ENCODE measurements at regions not wholly inside any gene's neighbourhood (a gene's known extent, or its start where the extent isn't known, plus 50 kb on each side); places are given as distances from the start of the nearest gene placed in this dataset.

DNA sequence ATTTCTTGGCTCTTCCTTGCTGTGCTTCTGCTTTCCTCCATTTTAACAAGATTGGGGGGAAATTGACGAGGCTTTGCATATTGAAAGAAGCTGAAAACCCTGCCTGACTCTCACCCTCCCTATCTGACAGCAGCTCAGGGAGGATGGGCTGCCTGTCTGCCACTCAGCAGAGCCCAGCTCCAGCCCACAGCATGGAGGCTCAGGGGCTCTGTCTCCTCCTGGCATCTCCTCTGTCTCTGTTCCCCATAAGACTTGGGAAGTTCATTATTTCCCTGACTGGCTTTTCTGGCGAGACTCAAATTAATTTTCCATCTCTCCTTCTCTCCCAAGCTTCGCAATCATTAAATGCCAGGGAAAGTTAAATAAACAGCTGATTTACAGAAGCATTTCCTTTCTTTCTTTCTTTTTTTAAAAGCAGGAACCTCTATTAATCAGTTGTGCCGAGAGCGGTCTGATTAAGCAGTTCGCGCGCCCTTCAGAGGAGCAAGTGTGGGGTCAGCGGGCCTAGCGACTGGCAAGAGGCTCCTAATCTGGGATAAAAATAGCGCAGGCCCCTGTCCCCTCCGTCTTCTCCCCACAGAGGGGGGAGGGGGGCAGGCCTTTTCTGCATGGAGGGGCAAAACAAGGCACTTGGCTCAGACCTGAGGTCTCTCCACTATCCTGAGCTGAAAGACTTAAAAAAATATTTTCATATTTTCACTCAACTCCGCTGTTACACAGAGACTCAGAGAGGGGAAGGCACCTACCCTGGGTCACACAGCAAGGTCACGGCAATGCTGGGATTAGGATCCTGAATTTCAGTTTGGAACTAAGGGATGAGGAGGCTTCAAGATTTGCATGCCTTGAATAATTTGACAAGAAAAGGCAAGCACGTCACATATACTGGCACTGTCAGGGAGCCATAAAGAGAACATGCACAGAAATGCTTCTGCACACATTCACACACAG is 170.4 kb downstream of the ACTL8 start:
- Mint-ChIP-seq H3K36me3 (ENCODE audit: low read depth) (no peaks in the 10 kb centered on the region), H3K27ac (no peak overlapping the region), H3K4me3 (no peak overlapping the region), H3K27me3 (peaks cover 64% of the 10 kb centered on the region), H3K9me3 (no peaks in the 10 kb centered on the region), H3K4me1 (ENCODE audit: low read depth) (no peaks in the 10 kb centered on the region)
- no peaks in the 10 kb centered on the region for H3K9me3 ChIP-seq (ENCODE audit: control insufficient read depth in 1 of 2, insufficient read depth in 1 of 2, low read length in 2 of 2)
- no peak overlapping the region for H3K4me3 ChIP-seq (ENCODE audit: low read length)
- no peaks in the 10 kb centered on the region for H3K4me1 ChIP-seq (ENCODE audit: insufficient read depth, low read length)
- ChIA-PET CTCF (no interaction called here), POLR2A (no interaction called here)
- intact Hi-C loops (cut with DNase I, micrococcal nuclease), result no loop called here
- H3K27me3 ChIP-seq (ENCODE audit: control insufficient read depth in 1 of 2, insufficient read depth in 2 of 2, low read length in 2 of 2), result peaks cover 6 to 12% of the 10 kb centered on the region in 2 experiments
- DNase-seq (no peak), ATAC-seq (ENCODE audit: poor library complexity) (no peak)
- H3K36me3 ChIP-seq (ENCODE audit: insufficient read depth, low read length), result no peaks in the 10 kb centered on the region
- no peak overlapping the region for H3K27ac ChIP-seq (ENCODE audit: low read depth in 1 of 2, low read length in 2 of 2)
- TF ChIP-seq CTCF (IDR thresholded peaks at IDR 0.05), result no peak

DNA sequence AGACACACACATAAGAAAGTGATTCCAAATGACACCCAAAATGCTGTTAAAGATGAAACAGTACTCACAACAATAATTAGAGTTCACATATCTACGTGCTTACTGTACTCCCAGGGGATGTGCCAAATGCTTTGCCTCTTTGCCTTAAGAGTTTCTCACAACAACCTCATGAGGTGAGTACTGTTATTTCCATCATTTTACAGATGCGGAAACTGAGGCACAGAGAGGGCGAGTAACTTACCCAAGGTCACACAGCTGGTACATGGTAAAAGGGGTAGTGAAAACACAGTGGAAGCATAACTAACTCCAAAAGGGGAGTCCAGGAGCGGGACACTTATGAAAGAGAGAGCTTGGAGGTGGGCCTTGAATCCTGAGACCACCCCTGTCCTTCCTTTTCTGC is 171.8 kb downstream of the ACTL8 start:
- Mint-ChIP-seq H3K4me1 (ENCODE audit: low read depth) (no peaks in the 10 kb centered on the region), H3K27ac (no peak overlapping the region), H3K36me3 (ENCODE audit: low read depth) (no peaks in the 10 kb centered on the region), H3K4me3 (no peak overlapping the region), H3K27me3 (peaks cover 63% of the 10 kb centered on the region), H3K9me3 (no peaks in the 10 kb centered on the region)
- Histone ChIP-seq H3K36me3 (ENCODE audit: insufficient read depth, low read length) (no peaks in the 10 kb centered on the region), H3K9me3 (ENCODE audit: control insufficient read depth in 1 of 2, insufficient read depth in 1 of 2, low read length in 2 of 2) (peaks cover 0 to 5% of the 10 kb centered on the region in 2 experiments), H3K27ac (ENCODE audit: low read depth in 1 of 2, low read length in 2 of 2) (no peak overlapping the region), H3K27me3 (ENCODE audit: control insufficient read depth in 1 of 2, insufficient read depth in 2 of 2, low read length in 2 of 2) (peaks cover 6 to 12% of the 10 kb centered on the region in 2 experiments), H3K4me3 (ENCODE audit: low read length) (no peak overlapping the region), H3K4me1 (ENCODE audit: insufficient read depth, low read length) (no peaks in the 10 kb centered on the region)
- intact Hi-C loops (cut with DNase I, micrococcal nuclease), result no loop called here
- TF ChIP-seq CTCF (IDR thresholded peaks at IDR 0.05), result no peak
- DNase-seq (no peak), ATAC-seq (ENCODE audit: poor library complexity) (no peak)
- CTCF ChIA-PET, result no interaction called here
- POLR2A ChIA-PET, result no interaction called here

DNA sequence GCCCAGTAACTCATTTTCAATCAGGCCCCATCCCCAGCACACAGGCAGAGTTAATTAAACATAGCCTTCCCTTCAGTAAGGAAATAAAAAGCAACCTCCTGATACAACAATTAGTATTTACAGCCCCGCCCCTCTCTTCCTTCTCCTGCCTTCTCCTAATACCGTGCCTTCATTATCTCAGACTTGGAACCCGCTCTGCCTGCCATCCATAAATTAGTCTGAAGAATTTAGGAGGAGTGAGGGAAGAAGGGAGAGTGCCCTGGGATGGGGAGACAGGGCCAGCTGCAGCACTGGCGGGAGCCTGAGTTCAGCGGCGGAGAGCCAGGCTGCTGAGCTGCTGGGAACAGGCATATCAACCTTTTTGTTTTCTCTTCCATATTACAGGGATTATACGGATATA is 172.8 kb downstream of the ACTL8 start:
- Histone ChIP-seq H3K4me1 (ENCODE audit: insufficient read depth, low read length) (no peaks in the 10 kb centered on the region), H3K9me3 (ENCODE audit: control insufficient read depth in 1 of 2, insufficient read depth in 1 of 2, low read length in 2 of 2) (peaks cover 0 to 8% of the 10 kb centered on the region in 2 experiments), H3K36me3 (ENCODE audit: insufficient read depth, low read length) (no peaks in the 10 kb centered on the region), H3K4me3 (ENCODE audit: low read length) (no peak overlapping the region), H3K27me3 (ENCODE audit: control insufficient read depth in 1 of 2, insufficient read depth in 2 of 2, low read length in 2 of 2) (peaks cover 6 to 12% of the 10 kb centered on the region in 2 experiments), H3K27ac (ENCODE audit: low read depth in 1 of 2, low read length in 2 of 2) (no peak overlapping the region)
- ChIA-PET POLR2A (no interaction called here), CTCF (no interaction called here)
- DNase-seq (no peak), ATAC-seq (ENCODE audit: poor library complexity) (no peak)
- intact Hi-C loops (cut with DNase I, micrococcal nuclease), result no loop called here
- H3K36me3 Mint-ChIP-seq (ENCODE audit: low read depth), result no peaks in the 10 kb centered on the region
- no peaks in the 10 kb centered on the region for H3K4me1 Mint-ChIP-seq (ENCODE audit: low read depth)
- H3K4me3 Mint-ChIP-seq, result no peak overlapping the region
- H3K27me3 Mint-ChIP-seq, result peaks cover 53% of the 10 kb centered on the region
- H3K27ac Mint-ChIP-seq, result no peak overlapping the region
- no peaks in the 10 kb centered on the region for H3K9me3 Mint-ChIP-seq
- TF ChIP-seq CTCF (IDR thresholded peaks at IDR 0.05), result no peak

Data from CD4-positive, alpha-beta T cell (primary cell).